ENCODE measurements at regions not wholly inside any gene's neighbourhood (a gene's known extent, or its start where the extent isn't known, plus 50 kb on each side); places are given as distances from the start of the nearest gene placed in this dataset.

DNA sequence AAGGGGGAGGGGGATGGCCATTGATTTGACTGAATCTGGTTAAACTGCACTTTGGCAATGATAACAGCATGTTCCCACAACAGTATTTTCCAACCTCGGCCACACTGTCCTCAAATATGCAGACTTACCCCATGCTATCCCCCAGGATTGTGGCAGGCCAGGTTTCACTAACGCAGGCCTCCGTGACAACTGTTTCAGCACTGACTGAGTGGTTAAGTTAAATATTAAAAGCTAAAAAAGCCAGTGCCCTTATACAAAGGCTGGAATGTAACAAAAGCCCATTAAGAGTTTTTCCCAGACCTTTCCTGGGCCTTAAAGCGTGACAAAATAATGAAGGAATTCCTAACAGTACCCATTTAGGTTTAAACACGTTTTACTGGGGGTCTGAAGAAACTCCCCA lies 202.9 kb downstream of the USP25 start:
- Mint-ChIP-seq H3K4me3 (no peak overlapping the region), H3K27me3 (peaks cover 0 to 14% of the 10 kb centered on the region in 2 donors), H3K36me3 (no peaks in the 10 kb centered on the region), H3K27ac (no peak overlapping the region), H3K4me1 (no peaks in the 10 kb centered on the region), H3K9me3 (no peaks in the 10 kb centered on the region)
- no peaks in the 10 kb centered on the region for H3K9me3 ChIP-seq (ENCODE audit: low read length)
- DNase-seq: no peak
- no peaks in the 10 kb centered on the region for H3K36me3 ChIP-seq (ENCODE audit: insufficient read depth, low read length)
- POLR2A ChIA-PET: no interaction called here
- H3K4me3 ChIP-seq (ENCODE audit: low read length): no peak overlapping the region
- no peaks in the 10 kb centered on the region for H3K27me3 ChIP-seq (ENCODE audit: insufficient read depth, low read length, poor library complexity, severe bottlenecking)
- no peak overlapping the region for H3K27ac ChIP-seq (ENCODE audit: low read depth, low read length)
- no peaks in the 10 kb centered on the region for H3K4me1 ChIP-seq (ENCODE audit: insufficient read depth, low read length)
- CTCF ChIA-PET: no interaction called here

DNA sequence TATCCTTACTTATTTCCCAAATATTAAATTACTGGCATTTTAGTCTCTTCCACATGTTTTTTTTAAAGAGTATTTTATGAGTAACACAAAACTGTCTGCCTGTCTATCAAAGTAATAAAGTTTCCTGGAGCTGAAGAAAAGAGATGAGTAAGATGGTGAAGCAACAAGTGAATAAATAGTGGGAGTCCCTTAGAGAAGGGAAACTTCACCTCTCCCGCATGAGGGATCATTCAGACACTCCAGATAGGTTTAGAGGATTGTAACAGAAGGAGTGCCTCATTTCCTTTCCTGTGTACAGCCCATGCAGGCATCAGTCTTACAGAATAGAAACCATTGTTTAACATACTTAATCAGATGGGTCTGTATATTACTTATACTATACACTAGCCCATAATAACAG lies 205.7 kb downstream of the USP25 start:
- Histone ChIP-seq H3K27ac (ENCODE audit: low read depth, low read length) (no peak overlapping the region), H3K4me3 (ENCODE audit: low read length) (no peak overlapping the region), H3K36me3 (ENCODE audit: insufficient read depth, low read length) (no peaks in the 10 kb centered on the region), H3K4me1 (ENCODE audit: insufficient read depth, low read length) (no peaks in the 10 kb centered on the region), H3K9me3 (ENCODE audit: low read length) (no peaks in the 10 kb centered on the region), H3K27me3 (ENCODE audit: insufficient read depth, low read length, poor library complexity, severe bottlenecking) (no peaks in the 10 kb centered on the region)
- CTCF ChIA-PET: no interaction called here
- no peak overlapping the region for H3K27ac Mint-ChIP-seq
- H3K4me1 Mint-ChIP-seq: no peaks in the 10 kb centered on the region
- POLR2A ChIA-PET: no interaction called here
- no peak overlapping the region for H3K4me3 Mint-ChIP-seq
- H3K9me3 Mint-ChIP-seq: no peaks in the 10 kb centered on the region
- peaks cover 0 to 9% of the 10 kb centered on the region in 2 donors for H3K27me3 Mint-ChIP-seq
- H3K36me3 Mint-ChIP-seq: no peaks in the 10 kb centered on the region
- no peak for DNase-seq

GRCh38 chr21:15943009-15943666 lies 213.4 kb downstream of the USP25 start:
- H3K4me3 ChIP-seq (ENCODE audit: low read length): no peak overlapping the region
- no peak overlapping the region for H3K27ac ChIP-seq (ENCODE audit: low read depth, low read length)
- H3K4me1 Mint-ChIP-seq: no peaks in the 10 kb centered on the region
- peaks cover 2 to 13% of the 10 kb centered on the region in 2 donors for H3K27me3 Mint-ChIP-seq
- H3K36me3 ChIP-seq (ENCODE audit: insufficient read depth, low read length): no peaks in the 10 kb centered on the region
- no peaks in the 10 kb centered on the region for H3K36me3 Mint-ChIP-seq
- POLR2A ChIA-PET: no interaction called here
- no peaks in the 10 kb centered on the region for H3K9me3 ChIP-seq (ENCODE audit: low read length)
- H3K27ac Mint-ChIP-seq: no peak overlapping the region
- H3K4me3 Mint-ChIP-seq: no peak overlapping the region
- H3K4me1 ChIP-seq (ENCODE audit: insufficient read depth, low read length): no peaks in the 10 kb centered on the region
- H3K27me3 ChIP-seq (ENCODE audit: insufficient read depth, low read length, poor library complexity, severe bottlenecking): no peaks in the 10 kb centered on the region
- no peak for DNase-seq
- CTCF ChIA-PET: no interaction called here
- no peaks in the 10 kb centered on the region for H3K9me3 Mint-ChIP-seq

- Histone ChIP-seq H3K27me3 (ENCODE audit: insufficient read depth, low read length, poor library complexity, severe bottlenecking) (no peaks in the 10 kb centered on the region), H3K4me3 (ENCODE audit: low read length) (no peak overlapping the region), H3K4me1 (ENCODE audit: insufficient read depth, low read length) (no peaks in the 10 kb centered on the region), H3K9me3 (ENCODE audit: low read length) (no peaks in the 10 kb centered on the region), H3K36me3 (ENCODE audit: insufficient read depth, low read length) (no peaks in the 10 kb centered on the region), H3K27ac (ENCODE audit: low read depth, low read length) (no peak overlapping the region)
- Mint-ChIP-seq H3K36me3 (peaks cover 0 to 17% (median 0%) of the 10 kb centered on the region in 3 donors), H3K4me1 (no peaks in the 10 kb centered on the region), H3K9me3 (peaks cover 6 to 25% (median 18%) of the 10 kb centered on the region in 5 donors), H3K4me3 (no peak overlapping the region), H3K27me3 (peaks cover 12 to 38% of the 10 kb centered on the region in 2 donors), H3K27ac (no peak overlapping the region)
- no peak for DNase-seq
- ChIA-PET POLR2A (no interaction called here), CTCF (no interaction called here)
Measured at GRCh38 chr21:15947677-15948076, 217.9 kb downstream of the USP25 start.

DNA sequence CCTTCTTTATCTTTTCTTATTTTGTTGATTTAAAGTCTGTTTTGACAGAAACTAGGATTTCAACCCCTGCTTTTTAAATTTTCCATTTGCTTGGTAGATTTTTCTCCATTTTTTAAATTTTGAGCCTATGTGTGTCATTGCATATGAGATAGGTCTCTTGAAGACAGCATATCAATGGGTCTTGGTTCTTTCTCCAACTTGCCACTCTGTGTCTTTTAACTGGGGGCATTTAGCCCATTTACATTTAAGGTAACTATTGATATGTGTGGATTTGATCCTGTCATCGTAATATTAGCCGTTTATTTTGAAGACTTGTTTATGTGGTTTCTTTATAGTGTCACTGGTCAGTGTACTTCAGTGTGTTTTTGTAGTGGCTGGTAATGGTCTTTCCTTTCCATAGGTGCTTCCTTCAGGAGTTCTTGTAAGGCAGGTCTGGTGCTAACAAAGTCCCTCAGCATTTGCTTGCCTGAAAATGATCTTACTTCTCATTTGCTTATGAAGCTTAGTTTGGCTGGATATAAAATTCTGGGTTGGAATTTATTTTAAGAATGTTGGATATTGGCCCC lies 223.9 kb downstream of the USP25 start:
- CTCF ChIA-PET: no interaction called here
- no peak for DNase-seq
- H3K27ac ChIP-seq (ENCODE audit: low read depth, low read length): no peak overlapping the region
- POLR2A ChIA-PET: no interaction called here
- no peaks in the 10 kb centered on the region for H3K9me3 ChIP-seq (ENCODE audit: low read length)
- H3K4me1 ChIP-seq (ENCODE audit: insufficient read depth, low read length): no peaks in the 10 kb centered on the region
- no peak overlapping the region for H3K4me3 ChIP-seq (ENCODE audit: low read length)
- no peaks in the 10 kb centered on the region for H3K27me3 ChIP-seq (ENCODE audit: insufficient read depth, low read length, poor library complexity, severe bottlenecking)
- Mint-ChIP-seq H3K27ac (no peak overlapping the region), H3K27me3 (peaks cover 10 to 28% of the 10 kb centered on the region in 2 donors), H3K4me3 (no peak overlapping the region), H3K36me3 (peaks cover 0 to 21% (median 0%) of the 10 kb centered on the region in 3 donors), H3K9me3 (peaks cover 22 to 55% (median 45%) of the 10 kb centered on the region in 5 donors), H3K4me1 (no peaks in the 10 kb centered on the region)
- H3K36me3 ChIP-seq (ENCODE audit: insufficient read depth, low read length): no peaks in the 10 kb centered on the region

DNA sequence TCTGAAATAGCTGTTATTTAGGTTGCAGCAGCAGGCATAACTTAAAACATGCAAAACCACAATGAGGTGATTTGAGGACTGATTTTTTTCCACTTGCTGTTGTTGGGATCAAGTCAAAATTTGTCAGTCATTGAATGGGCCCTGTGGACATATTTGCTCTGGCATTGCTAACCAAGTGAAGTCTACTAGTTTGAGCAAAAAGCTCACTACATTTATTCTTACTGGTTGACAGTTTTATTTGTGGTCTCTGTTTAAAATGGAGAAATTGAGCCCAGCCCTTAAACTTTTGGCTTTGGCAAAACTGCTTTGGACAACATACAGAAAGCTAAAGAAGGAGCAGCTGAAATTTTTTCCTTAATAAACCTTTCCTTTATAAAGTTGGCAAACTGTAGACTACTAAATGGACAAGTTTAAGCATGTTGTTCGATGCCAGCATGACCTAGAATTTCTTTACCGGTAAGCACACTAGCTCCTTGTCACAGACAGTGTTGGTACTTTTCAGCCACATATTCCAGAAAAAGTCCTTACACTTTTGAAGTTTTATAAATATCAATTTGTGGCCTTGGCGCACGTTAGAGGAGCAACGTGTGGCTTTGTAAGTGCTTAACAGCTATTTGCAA lies 234.6 kb downstream of the USP25 start:
- Histone ChIP-seq H3K4me3 (ENCODE audit: low read length) (no peak overlapping the region), H3K27ac (ENCODE audit: low read depth, low read length) (no peak overlapping the region), H3K4me1 (ENCODE audit: insufficient read depth, low read length) (no peaks in the 10 kb centered on the region), H3K9me3 (ENCODE audit: low read length) (no peaks in the 10 kb centered on the region), H3K27me3 (ENCODE audit: insufficient read depth, low read length, poor library complexity, severe bottlenecking) (no peaks in the 10 kb centered on the region), H3K36me3 (ENCODE audit: insufficient read depth, low read length) (no peaks in the 10 kb centered on the region)
- ChIA-PET CTCF (no interaction called here), POLR2A (no interaction called here)
- no peak overlapping the region for H3K4me3 Mint-ChIP-seq
- peaks cover 0 to 4% (median 0%) of the 10 kb centered on the region in 5 donors for H3K9me3 Mint-ChIP-seq
- peaks cover 5 to 6% of the 10 kb centered on the region in 2 donors for H3K27me3 Mint-ChIP-seq
- no peak for DNase-seq
- no peaks in the 10 kb centered on the region for H3K4me1 Mint-ChIP-seq
- H3K36me3 Mint-ChIP-seq: no peaks in the 10 kb centered on the region
- H3K27ac Mint-ChIP-seq: no peak overlapping the region

- H3K9me3 Mint-ChIP-seq: peaks cover 0 to 4% (median 0%) of the 10 kb centered on the region in 5 donors
- no peak overlapping the region for H3K27ac Mint-ChIP-seq
- H3K4me1 Mint-ChIP-seq: no peaks in the 10 kb centered on the region
- CTCF ChIA-PET: no interaction called here
- H3K36me3 ChIP-seq (ENCODE audit: insufficient read depth, low read length): no peaks in the 10 kb centered on the region
- peaks cover 5 to 6% of the 10 kb centered on the region in 2 donors for H3K27me3 Mint-ChIP-seq
- no peak for DNase-seq
- H3K27ac ChIP-seq (ENCODE audit: low read depth, low read length): no peak overlapping the region
- no peak overlapping the region for H3K4me3 ChIP-seq (ENCODE audit: low read length)
- no peaks in the 10 kb centered on the region for H3K9me3 ChIP-seq (ENCODE audit: low read length)
- H3K4me1 ChIP-seq (ENCODE audit: insufficient read depth, low read length): no peaks in the 10 kb centered on the region
- POLR2A ChIA-PET: no interaction called here
- no peaks in the 10 kb centered on the region for H3K36me3 Mint-ChIP-seq
- H3K4me3 Mint-ChIP-seq: no peak overlapping the region
- H3K27me3 ChIP-seq (ENCODE audit: insufficient read depth, low read length, poor library complexity, severe bottlenecking): no peaks in the 10 kb centered on the region
Measured at GRCh38 chr21:15966231-15966630, 236.4 kb downstream of the USP25 start.

DNA sequence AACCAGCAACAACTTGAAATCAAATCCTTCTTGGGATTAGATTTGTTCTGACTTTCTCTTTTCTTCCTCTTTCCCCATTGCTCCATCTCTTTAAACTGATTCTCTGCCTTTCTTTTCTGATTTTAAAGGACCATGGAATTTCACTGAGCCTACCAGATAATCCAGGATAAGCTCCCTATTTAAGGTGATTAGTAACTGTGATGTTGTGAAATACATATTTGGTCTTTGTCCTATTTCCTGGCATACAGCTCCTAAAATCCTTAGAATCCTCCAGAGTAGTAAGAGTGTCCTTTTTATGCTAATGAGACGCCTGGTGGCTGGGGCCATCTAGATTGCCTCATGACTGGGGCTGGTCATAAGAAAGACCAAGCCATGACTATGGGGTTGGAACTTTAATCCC lies 236.9 kb downstream of the USP25 start:
- no peak for DNase-seq
- Histone ChIP-seq H3K36me3 (ENCODE audit: insufficient read depth, low read length) (no peaks in the 10 kb centered on the region), H3K4me1 (ENCODE audit: insufficient read depth, low read length) (no peaks in the 10 kb centered on the region), H3K4me3 (ENCODE audit: low read length) (no peak overlapping the region), H3K27me3 (ENCODE audit: insufficient read depth, low read length, poor library complexity, severe bottlenecking) (no peaks in the 10 kb centered on the region), H3K27ac (ENCODE audit: low read depth, low read length) (no peak overlapping the region), H3K9me3 (ENCODE audit: low read length) (no peaks in the 10 kb centered on the region)
- no peaks in the 10 kb centered on the region for H3K36me3 Mint-ChIP-seq
- ChIA-PET CTCF (no interaction called here), POLR2A (no interaction called here)
- no peak overlapping the region for H3K27ac Mint-ChIP-seq
- H3K4me3 Mint-ChIP-seq: no peak overlapping the region
- H3K27me3 Mint-ChIP-seq: peaks cover 3 to 6% of the 10 kb centered on the region in 2 donors
- H3K4me1 Mint-ChIP-seq: no peaks in the 10 kb centered on the region
- peaks cover 0 to 4% (median 0%) of the 10 kb centered on the region in 5 donors for H3K9me3 Mint-ChIP-seq

All from CD8-positive, alpha-beta memory T cell (primary cell).